SJSA1 (cell line): ENCODE measurements at regions not wholly inside any gene's neighbourhood (a gene's known extent, or its start where the extent isn't known, plus 50 kb on each side); places are given as distances from the start of the nearest gene placed in this dataset.
"Not testable (repeated sequence)": the region's sequence is repeated elsewhere in the genome, so short reads cannot be mapped to it uniquely, and the experiment has no call there.

Experiments used
- DNase-seq, 2 experiments: peaks; one replicate each; pipeline ENCODE4 v3.0.0-alpha.2; 2015 to 2020; ENCODE audit warnings: low spot score in 2 of 2, low read depth in 1 of 2
- H3K27ac ChIP-seq: fragments of 250-450 bp; sonication (Bioruptor Pico); 2 replicates; pipeline ENCODE4 v1.5.1; 2020; ENCODE audit warnings: mild to moderate bottlenecking, moderate library complexity
- H3K27me3 ChIP-seq: fragments of 250-450 bp; sonication (Bioruptor Pico); replicated peaks from 2 replicates; pipeline ENCODE4 v1.5.1; 2020; ENCODE audit warnings: mild to moderate bottlenecking, moderate library complexity
- H3K36me3 ChIP-seq: fragments of 250-450 bp; sonication (Bioruptor Pico); 2 replicates; pipeline ENCODE4 v1.5.1; 2020; ENCODE audit warnings: mild to moderate bottlenecking
- H3K4me1 ChIP-seq: fragments of 250-450 bp; sonication (Bioruptor Pico); replicated peaks from 2 replicates; pipeline ENCODE4 v1.6.1; 2021; ENCODE audit warnings: mild to moderate bottlenecking
- H3K4me3 ChIP-seq: fragments of 250-450 bp; sonication (Bioruptor Pico); 2 replicates; pipeline ENCODE4 v1.5.1; 2020; ENCODE audit warnings: mild to moderate bottlenecking
- H3K9me3 ChIP-seq: fragments of 250-450 bp; sonication (Bioruptor Pico); replicated peaks from 2 replicates; pipeline ENCODE4 v1.5.1; 2020; ENCODE audit warnings: mild to moderate bottlenecking

- not testable (repeated sequence) for H3K36me3 ChIP-seq, H3K4me1 ChIP-seq, H3K9me3 ChIP-seq, H3K27ac ChIP-seq, H3K27me3 ChIP-seq, DNase-seq, H3K4me3 ChIP-seq
Observed at GRCh38 chr3:181475146-181475545, 236.6 kb upstream of the SOX2 start.

DNA sequence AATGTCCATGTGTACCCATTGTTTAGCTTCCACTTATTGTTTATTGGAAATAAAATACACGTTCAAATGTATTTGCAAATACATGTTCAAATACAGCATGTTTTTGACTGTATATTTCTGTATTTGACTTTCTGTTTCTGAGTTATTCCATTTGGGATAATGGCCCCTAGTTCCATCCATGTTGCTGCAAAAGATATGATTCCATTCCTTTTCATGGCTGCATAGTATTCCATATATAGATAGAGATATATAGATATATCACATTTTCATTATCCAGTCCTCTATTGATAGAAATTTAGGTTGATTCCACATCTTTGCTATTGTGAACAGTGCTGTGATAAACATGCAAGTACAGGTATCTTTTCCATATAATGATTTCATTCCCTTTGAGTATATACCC is 241.4 kb upstream of the SOX2 start:
- no peaks in the 10 kb centered on the region for H3K27me3 ChIP-seq
- H3K4me3 ChIP-seq = no peak overlapping the region
- no peak overlapping the region for H3K27ac ChIP-seq
- no peaks in the 10 kb centered on the region; the same call in 1 of the 2 replicates for H3K9me3 ChIP-seq
- H3K36me3 ChIP-seq = no peaks in the 10 kb centered on the region
- no peaks in the 10 kb centered on the region for H3K4me1 ChIP-seq
- no peak for DNase-seq

DNA sequence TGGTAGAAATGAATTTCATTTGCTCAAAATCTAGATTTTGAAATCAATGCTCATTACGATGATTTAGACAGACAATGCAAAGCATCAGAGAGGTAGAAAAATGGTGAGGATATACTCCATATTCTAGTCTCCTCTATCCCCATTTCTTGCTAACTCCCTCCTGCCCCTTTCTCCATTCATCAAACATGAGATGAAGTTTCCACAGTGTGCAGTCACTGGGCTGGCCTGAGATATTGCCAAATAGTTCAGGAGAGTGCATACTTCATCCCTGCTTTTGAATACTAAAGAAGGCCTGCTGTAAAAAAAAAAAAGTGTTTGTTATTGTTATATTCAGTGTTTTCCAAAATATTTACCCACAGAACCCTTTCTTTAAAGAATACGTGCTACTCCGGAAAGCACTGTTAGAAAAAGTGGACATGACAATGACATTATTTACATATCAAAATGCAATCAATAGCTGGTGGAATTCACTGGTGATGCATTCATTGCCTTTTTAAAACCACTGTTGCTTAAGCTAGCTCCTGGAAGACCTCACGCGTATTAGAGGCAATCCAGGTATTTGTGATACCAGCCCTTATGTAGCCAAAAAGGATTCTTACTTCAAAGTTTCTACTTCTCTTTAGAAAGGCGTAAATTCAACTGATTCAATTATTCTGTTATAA is 247.6 kb upstream of the SOX2 start:
- no peaks in the 10 kb centered on the region for H3K27me3 ChIP-seq
- no peak overlapping the region for H3K27ac ChIP-seq
- H3K4me3 ChIP-seq = no peak overlapping the region
- no peaks in the 10 kb centered on the region for H3K9me3 ChIP-seq
- no peaks in the 10 kb centered on the region for H3K36me3 ChIP-seq
- H3K4me1 ChIP-seq = no peaks in the 10 kb centered on the region
- no peak for DNase-seq

DNA sequence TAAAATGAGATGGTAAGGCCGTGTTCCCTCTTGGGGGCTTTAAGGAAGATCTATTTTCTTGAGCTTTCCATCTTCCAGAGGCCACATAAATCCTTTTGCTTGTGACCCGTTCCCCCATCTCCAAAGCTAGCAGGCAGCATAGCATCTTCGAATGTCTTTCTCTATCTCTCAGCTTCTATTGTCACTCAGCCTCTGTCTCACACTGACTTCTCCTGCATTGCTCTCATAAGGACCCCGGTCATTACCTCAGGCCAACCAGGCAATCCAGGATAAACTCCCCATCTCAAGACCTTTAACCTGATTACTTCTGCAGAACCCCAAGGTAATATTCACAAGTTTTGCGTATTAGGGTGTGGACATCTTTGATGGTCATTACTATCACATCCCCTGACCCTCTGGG is 250.3 kb upstream of the SOX2 start:
- DNase-seq = no peak
- H3K4me1 ChIP-seq = no peaks in the 10 kb centered on the region
- no peak overlapping the region for H3K27ac ChIP-seq
- H3K27me3 ChIP-seq = no peaks in the 10 kb centered on the region
- no peak overlapping the region for H3K4me3 ChIP-seq
- no peaks in the 10 kb centered on the region for H3K36me3 ChIP-seq
- H3K9me3 ChIP-seq = no peaks in the 10 kb centered on the region

- Histone ChIP-seq H3K36me3 (no peaks in the 10 kb centered on the region), H3K27me3 (no peaks in the 10 kb centered on the region), H3K4me1 (peaks cover 11% of the 10 kb centered on the region), H3K4me3 (no peak overlapping the region), H3K27ac (no peak overlapping the region), H3K9me3 (no peaks in the 10 kb centered on the region)
- DNase-seq = no peak
Observed at GRCh38 chr3:181459516-181459915, 252.2 kb upstream of the SOX2 start.

- DNase-seq = no peak
- Histone ChIP-seq H3K27ac (no peak overlapping the region), H3K4me1 (peaks cover 14% of the 10 kb centered on the region), H3K9me3 (no peaks in the 10 kb centered on the region), H3K27me3 (no peaks in the 10 kb centered on the region), H3K4me3 (no peak overlapping the region), H3K36me3 (no peaks in the 10 kb centered on the region)
Observed at GRCh38 chr3:181458857-181459256, 252.9 kb upstream of the SOX2 start.

- Histone ChIP-seq H3K4me3 (no peak overlapping the region), H3K9me3 (no peaks in the 10 kb centered on the region), H3K27me3 (no peaks in the 10 kb centered on the region), H3K27ac (no peak overlapping the region), H3K4me1 (peaks cover 14% of the 10 kb centered on the region), H3K36me3 (no peaks in the 10 kb centered on the region)
- DNase-seq = no peak
Observed at GRCh38 chr3:181457756-181458155, 254.0 kb upstream of the SOX2 start.

- Histone ChIP-seq H3K9me3 (no peaks in the 10 kb centered on the region), H3K4me1 (peaks cover 14% of the 10 kb centered on the region), H3K36me3 (no peaks in the 10 kb centered on the region), H3K27ac (no peak overlapping the region), H3K27me3 (no peaks in the 10 kb centered on the region), H3K4me3 (no peak overlapping the region)
- no peak for DNase-seq
Observed at GRCh38 chr3:181457190-181457589, 254.5 kb upstream of the SOX2 start.

GRCh38 chr3:181455276-181455675 is 256.4 kb upstream of the SOX2 start:
- Histone ChIP-seq H3K4me1 (peaks cover 14% of the 10 kb centered on the region), H3K36me3 (no peaks in the 10 kb centered on the region), H3K4me3 (no peak overlapping the region), H3K27me3 (no peaks in the 10 kb centered on the region), H3K27ac (0 out of 2 replicates have a peak overlapping the region, but pooled peaks have one; percentile 32), H3K9me3 (no peaks in the 10 kb centered on the region; the same call in 1 of the 2 replicates)
- no peak for DNase-seq

- Histone ChIP-seq H3K36me3 (no peaks in the 10 kb centered on the region), H3K27me3 (no peaks in the 10 kb centered on the region), H3K4me1 (peaks cover 14% of the 10 kb centered on the region), H3K4me3 (no peak overlapping the region), H3K27ac (no peak overlapping the region), H3K9me3 (no peaks in the 10 kb centered on the region; the same call in 1 of the 2 replicates)
- peak; percentile 51 to 66 for DNase-seq
Observed at GRCh38 chr3:181454451-181455027, 257.2 kb upstream of the SOX2 start.

GRCh38 chr3:181446741-181447140 is 265.0 kb upstream of the SOX2 start:
- no peak overlapping the region for H3K27ac ChIP-seq
- H3K4me1 ChIP-seq = no peaks in the 10 kb centered on the region
- no peaks in the 10 kb centered on the region; the same call in 1 of the 2 replicates for H3K9me3 ChIP-seq
- H3K4me3 ChIP-seq = no peak overlapping the region
- H3K36me3 ChIP-seq = no peaks in the 10 kb centered on the region
- no peak for DNase-seq
- H3K27me3 ChIP-seq = no peaks in the 10 kb centered on the region

DNA sequence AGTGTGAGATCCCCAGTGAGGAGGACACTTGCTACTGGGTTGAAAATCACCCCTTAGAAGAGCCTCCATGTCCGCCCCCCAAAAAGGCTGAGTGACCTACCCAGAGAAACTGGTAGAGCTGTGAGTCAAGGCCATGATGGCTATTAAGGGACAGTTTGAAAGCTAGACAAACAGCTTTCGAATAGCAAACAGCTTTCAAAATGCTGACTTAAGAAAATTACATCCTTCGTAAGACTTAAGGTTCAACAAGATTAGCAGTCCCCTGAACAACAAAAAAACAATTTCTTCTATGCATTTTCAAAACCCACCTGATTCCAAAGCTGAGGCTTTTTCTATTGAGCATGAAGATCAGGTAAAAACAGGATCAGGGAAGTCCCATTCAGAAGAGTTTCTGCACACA is 269.7 kb upstream of the SOX2 start:
- Histone ChIP-seq H3K4me1 (no peaks in the 10 kb centered on the region), H3K9me3 (no peaks in the 10 kb centered on the region), H3K27ac (no peak overlapping the region), H3K36me3 (no peaks in the 10 kb centered on the region), H3K27me3 (no peaks in the 10 kb centered on the region), H3K4me3 (no peak overlapping the region)
- no peak for DNase-seq

- no peak overlapping the region for H3K27ac ChIP-seq
- H3K36me3 ChIP-seq = no peaks in the 10 kb centered on the region
- H3K4me1 ChIP-seq = no peaks in the 10 kb centered on the region
- H3K4me3 ChIP-seq = no peak overlapping the region
- H3K27me3 ChIP-seq = no peaks in the 10 kb centered on the region
- no peaks in the 10 kb centered on the region for H3K9me3 ChIP-seq
- no peak for DNase-seq
Observed at GRCh38 chr3:181432992-181433391, 278.7 kb upstream of the SOX2 start.

GRCh38 chr3:181431748-181432147 is 280.0 kb upstream of the SOX2 start:
- Histone ChIP-seq H3K9me3 (no peaks in the 10 kb centered on the region), H3K4me3 (no peak overlapping the region), H3K4me1 (no peaks in the 10 kb centered on the region), H3K27ac (no peak overlapping the region), H3K36me3 (no peaks in the 10 kb centered on the region), H3K27me3 (no peaks in the 10 kb centered on the region)
- DNase-seq = no peak

- H3K9me3 ChIP-seq = no peaks in the 10 kb centered on the region
- no peak overlapping the region for H3K27ac ChIP-seq
- H3K4me1 ChIP-seq = no peaks in the 10 kb centered on the region
- DNase-seq = no peak
- no peaks in the 10 kb centered on the region for H3K36me3 ChIP-seq
- no peak overlapping the region for H3K4me3 ChIP-seq
- no peaks in the 10 kb centered on the region for H3K27me3 ChIP-seq
Observed at GRCh38 chr3:181425074-181425473, 286.7 kb upstream of the SOX2 start.
